H9 (cell line): ENCODE measurements at regions not wholly inside any gene's neighbourhood (a gene's known extent, or its start where the extent isn't known, plus 50 kb on each side); places are given as distances from the start of the nearest gene placed in this dataset.

Source experiments
- DNase-seq: peaks from one replicate; pipeline ENCODE4 v3.0.0-alpha.2; 2017
- H2AFZ ChIP-seq: one replicate; pipeline ENCODE4 v1.6.1; 2013; ENCODE audit warnings: mild to moderate bottlenecking, low read length, control low read depth, moderate library complexity
- H2AK5ac ChIP-seq: 2 replicates; pipeline ENCODE4 v1.6.1; 2013; ENCODE audit warnings: low read length, control low read depth, mixed read lengths; ENCODE audit not compliant: insufficient read length
- H2BK120ac ChIP-seq: one replicate; pipeline ENCODE4 v1.6.1; 2013; ENCODE audit warnings: low read depth, mild to moderate bottlenecking, low read length, control low read depth, inconsistent platforms; ENCODE audit not compliant: poor library complexity, severe bottlenecking
- H2BK12ac ChIP-seq: 2 replicates; pipeline ENCODE4 v1.6.1; 2013; ENCODE audit warnings: low read length, control low read depth, mixed read lengths, low read depth; ENCODE audit not compliant: insufficient read length
- H2BK15ac ChIP-seq: 2 replicates; pipeline ENCODE4 v1.6.1; 2013; ENCODE audit warnings: low read depth, low read length, control low read depth
- H2BK20ac ChIP-seq: one replicate; pipeline ENCODE4 v1.6.1; 2013; ENCODE audit warnings: low read depth, mild to moderate bottlenecking, low read length, control low read depth, inconsistent platforms; ENCODE audit not compliant: poor library complexity, severe bottlenecking
- H2BK5ac ChIP-seq: 2 replicates; pipeline ENCODE4 v1.6.1; 2013; ENCODE audit warnings: low read length, control low read depth, mixed read lengths; ENCODE audit not compliant: insufficient read length
- H3K14ac ChIP-seq: 2 replicates; pipeline ENCODE4 v1.6.1; 2013; ENCODE audit warnings: low read length, control low read depth; ENCODE audit not compliant: insufficient read depth
- H3K18ac ChIP-seq: 2 replicates; pipeline ENCODE4 v1.6.1; 2013; ENCODE audit warnings: low read depth, mild to moderate bottlenecking, mixed read lengths, low read length, control low read depth; ENCODE audit not compliant: insufficient read length
- H3K23ac ChIP-seq: 2 replicates; pipeline ENCODE4 v1.6.1; 2013; ENCODE audit warnings: low read length, control low read depth, mixed read lengths, low read depth; ENCODE audit not compliant: insufficient read length
- H3K23me2 ChIP-seq: 2 replicates; pipeline ENCODE4 v1.6.1; 2013; ENCODE audit warnings: low read depth, mild to moderate bottlenecking, mixed read lengths, low read length, control low read depth; ENCODE audit not compliant: insufficient read length, poor library complexity, severe bottlenecking
- H3K27ac ChIP-seq: 2 replicates; pipeline ENCODE4 v1.5.1; 2013; ENCODE audit warnings: low read length, control low read depth, mixed read lengths, low read depth; ENCODE audit not compliant: insufficient read length
- H3K27me3 ChIP-seq: 2 replicates; pipeline ENCODE4 v1.6.1; 2013; ENCODE audit warnings: low read length, control low read depth, inconsistent platforms; ENCODE audit not compliant: insufficient read depth
- H3K4ac ChIP-seq: 2 replicates; pipeline ENCODE4 v1.6.1; 2013; ENCODE audit warnings: low read depth, mild to moderate bottlenecking, control low read depth, inconsistent platforms, low read length, moderate library complexity
- H3K4me1 ChIP-seq: 2 replicates; pipeline ENCODE4 v1.6.1; 2013; ENCODE audit warnings: low read length, control low read depth, inconsistent platforms; ENCODE audit not compliant: insufficient read depth
- H3K4me2 ChIP-seq: 2 replicates; pipeline ENCODE4 v1.6.1; 2013; ENCODE audit warnings: low read length, control low read depth, mixed read lengths; ENCODE audit not compliant: insufficient read length, insufficient read depth
- H3K56ac ChIP-seq: 2 replicates; pipeline ENCODE4 v1.6.1; 2013; ENCODE audit warnings: low read depth, mild to moderate bottlenecking, mixed read lengths, low read length, control low read depth; ENCODE audit not compliant: insufficient read length
- H3K79me1 ChIP-seq: 2 replicates; pipeline ENCODE4 v1.6.1; 2013; ENCODE audit warnings: low read depth, mild to moderate bottlenecking, moderate library complexity, low read length, control low read depth, inconsistent platforms; ENCODE audit not compliant: insufficient read depth, poor library complexity, severe bottlenecking
- H3K79me2 ChIP-seq: 2 replicates; pipeline ENCODE4 v1.6.1; 2013; ENCODE audit warnings: low read length, control low read depth, inconsistent platforms; ENCODE audit not compliant: insufficient read depth
- H3K9ac ChIP-seq: 2 replicates; pipeline ENCODE4 v1.6.1; 2013; ENCODE audit warnings: low read length, control low read depth, mixed read lengths; ENCODE audit not compliant: insufficient read length; ENCODE audit errors: extremely low read depth
- H3K9me3 ChIP-seq: one replicate; pipeline ENCODE4 v1.6.1; 2013; ENCODE audit warnings: low read depth, low read length, inconsistent platforms; ENCODE audit not compliant: control insufficient read depth
- H3T11ph ChIP-seq: one replicate; pipeline ENCODE4 v1.6.1; 2013; ENCODE audit warnings: mild to moderate bottlenecking, low read length, control low read depth, inconsistent platforms
- H4K20me1 ChIP-seq: one replicate; pipeline ENCODE4 v1.6.1; 2013; ENCODE audit not compliant: control insufficient read depth, insufficient read length, insufficient read depth
- H4K5ac ChIP-seq: 2 replicates; pipeline ENCODE4 v1.6.1; 2013; ENCODE audit warnings: low read depth, mild to moderate bottlenecking, mixed read lengths, low read length, control low read depth; ENCODE audit not compliant: insufficient read length
- H4K8ac ChIP-seq: replicated peaks from 2 replicates; pipeline ENCODE4 v1.6.1; 2013; ENCODE audit warnings: low read length, control low read depth, mixed read lengths, low read depth; ENCODE audit not compliant: insufficient read length
- H4K91ac ChIP-seq: 2 replicates; pipeline ENCODE4 v1.6.1; 2013; ENCODE audit warnings: low read depth, mild to moderate bottlenecking, moderate library complexity, mixed read lengths, low read length, control low read depth; ENCODE audit not compliant: insufficient read length
- H3K27ac Mint-ChIP-seq, 3 experiments: 2 replicates in 2 of 3; 3 replicates in 1 of 3; pipeline ENCODE4 v1.8.0; 2020 to 2021; ENCODE audit warnings: mixed read lengths in 3 of 3, mild to moderate bottlenecking in 1 of 3, moderate library complexity in 1 of 3
- H3K27me3 Mint-ChIP-seq: 2 replicates; pipeline ENCODE4 v1.8.0; 2021; ENCODE audit warnings: low read depth, mild to moderate bottlenecking, moderate library complexity, mixed read lengths
- H3K36me3 Mint-ChIP-seq, 3 experiments: 2 replicates in 2 of 3; 3 replicates in 1 of 3; pipeline ENCODE4 v1.8.0; 2020 to 2021; ENCODE audit warnings: low read depth in 3 of 3, mixed read lengths in 3 of 3; ENCODE audit not compliant: insufficient read depth in 1 of 3
- H3K4me1 Mint-ChIP-seq, 2 experiments: 2 replicates each; pipeline ENCODE4 v1.8.0; 2020; ENCODE audit warnings: mixed read lengths in 2 of 2
- H3K4me3 Mint-ChIP-seq, 2 experiments: 2 replicates in 1 of 2; 3 replicates in 1 of 2; pipeline ENCODE4 v1.8.0; 2020 to 2021; ENCODE audit warnings: mild to moderate bottlenecking in 2 of 2, mixed read lengths in 2 of 2, moderate library complexity in 1 of 2
- H3K9me3 Mint-ChIP-seq, 2 experiments: 2 replicates in 1 of 2; 3 replicates in 1 of 2; pipeline ENCODE4 v1.8.0; 2020; ENCODE audit warnings: mild to moderate bottlenecking in 2 of 2, mixed read lengths in 2 of 2, moderate library complexity in 1 of 2
- CTCF ChIP-seq: fragments of 200-600 bp; sonication (generic); conservative IDR thresholded peaks from 3 replicates; pipeline ENCODE4 v1.8.0; 2021; ENCODE audit warnings: antibody characterized with exemption, mild to moderate bottlenecking
- WGBS: extraction: QIAGEN DNeasy Blood & Tissue Kit; methylation state at CpG from one replicate; pipeline ENCODE4 v1.1.7; 2013; ENCODE audit warnings: missing lambda C conversion rate, low lambda C conversion rate, mixed read lengths; ENCODE audit not compliant: insufficient read length; ENCODE audit errors: extremely low coverage; 5-methylcytosine and 5-hydroxymethylcytosine counted together

GRCh38 chr14:101360054-101360911 is 201.0 kb upstream of the DIO3 start:
- no peak overlapping the region for H4K5ac ChIP-seq
- H4K20me1 ChIP-seq, result no peaks in the 10 kb centered on the region
- no peak overlapping the region for H2BK5ac ChIP-seq
- H3K27ac Mint-ChIP-seq, result no peak overlapping the region
- no peak overlapping the region for H2BK12ac ChIP-seq
- H3K23me2 ChIP-seq, result no peaks in the 10 kb centered on the region
- no peak overlapping the region for H3K23ac ChIP-seq
- whole genome bisulfite sequencing, result no CpG with 5 or more reads among the region's 21 CpGs
- peaks cover 8% of the 10 kb centered on the region for H3K27me3 Mint-ChIP-seq
- H3K56ac ChIP-seq, result no peak overlapping the region
- no peak overlapping the region for H3K14ac ChIP-seq
- no peak for DNase-seq
- no peak overlapping the region for H3K18ac ChIP-seq
- no peak overlapping the region for H3K4me3 Mint-ChIP-seq
- H3K79me2 ChIP-seq, result no peaks in the 10 kb centered on the region
- H3T11ph ChIP-seq, result no peak overlapping the region
- H3K9ac ChIP-seq, result no peak overlapping the region
- H3K4ac ChIP-seq, result no peak overlapping the region
- no peak for TF ChIP-seq CTCF
- peaks cover 0 to 4% (median 2%) of the 10 kb centered on the region in 3 experiments; a peak in 2 of 7 replicates for H3K36me3 Mint-ChIP-seq
- H3K27me3 ChIP-seq, result no peaks in the 10 kb centered on the region
- H3K79me1 ChIP-seq, result no peaks in the 10 kb centered on the region
- no peaks in the 10 kb centered on the region for H3K4me1 ChIP-seq
- no peak overlapping the region for H2BK15ac ChIP-seq
- H2AK5ac ChIP-seq, result no peak overlapping the region
- no peak overlapping the region for H3K27ac ChIP-seq
- H3K9me3 ChIP-seq, result no peaks in the 10 kb centered on the region
- peaks cover 3 to 15% of the 10 kb centered on the region in 2 experiments for H3K4me1 Mint-ChIP-seq
- H2AFZ ChIP-seq, result no peak overlapping the region
- no peak overlapping the region for H4K8ac ChIP-seq
- no peak overlapping the region for H4K91ac ChIP-seq
- peaks cover 3 to 6% of the 10 kb centered on the region in 2 experiments; a peak in 3 of 5 replicates for H3K9me3 Mint-ChIP-seq
- no peak overlapping the region for H2BK20ac ChIP-seq
- H2BK120ac ChIP-seq, result no peak overlapping the region
- no peak overlapping the region for H3K4me2 ChIP-seq
